Myocyte (in vitro differentiated cells): ENCODE measurements at regions not wholly inside any gene's neighbourhood (a gene's known extent, or its start where the extent isn't known, plus 50 kb on each side); places are given as distances from the start of the nearest gene placed in this dataset.
"Not testable (repeated sequence)": the region's sequence is repeated elsewhere in the genome, so short reads cannot be mapped to it uniquely, and the experiment has no call there.

Experiments used
- DNase-seq: peaks from one replicate; pipeline ENCODE4 v3.0.0-alpha.2; 2012; ENCODE audit warnings: low read depth

GRCh38 chr5:90071066-90071465 lies 338.5 kb downstream of the CETN3 start:
- no peak for DNase-seq

- no peak for DNase-seq
Measured at GRCh38 chr5:90066920-90067319, 342.6 kb downstream of the CETN3 start.

DNA sequence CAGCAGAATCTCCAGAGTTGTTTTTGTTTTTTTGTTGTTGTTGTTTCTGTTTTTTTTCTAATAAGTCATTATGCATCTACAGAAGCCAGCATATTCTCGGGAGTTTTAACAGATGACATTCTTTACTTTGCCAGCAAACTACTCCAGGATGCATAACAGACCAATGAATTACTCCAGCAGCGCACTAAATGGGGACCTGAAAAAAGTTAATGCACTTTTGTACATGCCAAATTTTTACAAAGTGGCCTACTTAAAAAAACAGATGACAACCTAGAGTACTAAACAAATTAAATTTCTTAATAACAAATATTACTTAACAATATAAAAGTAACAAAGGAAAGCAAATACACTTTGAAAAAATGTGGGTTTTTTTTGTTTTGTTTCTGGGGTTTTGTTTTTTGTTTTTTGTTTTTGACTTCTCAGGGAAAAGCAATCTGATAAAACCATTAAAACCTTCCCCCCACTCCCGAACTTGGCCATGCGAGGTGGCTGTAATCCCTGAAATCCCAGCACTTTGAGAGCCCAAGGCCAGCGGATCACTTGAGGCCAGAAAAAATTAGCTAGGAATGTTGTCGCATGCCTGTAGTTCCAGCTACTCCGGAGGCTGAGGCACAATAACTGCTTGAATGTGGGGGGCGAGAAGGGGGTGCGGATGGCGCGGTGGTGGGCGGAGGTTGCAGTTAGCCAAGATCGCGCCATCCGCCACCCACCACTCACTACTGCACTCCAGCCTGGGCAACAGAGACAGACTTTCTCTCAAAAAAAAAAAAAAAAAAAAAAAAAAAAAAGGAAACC lies 352.4 kb downstream of the CETN3 start:
- DNase-seq = peak; percentile 3

DNA sequence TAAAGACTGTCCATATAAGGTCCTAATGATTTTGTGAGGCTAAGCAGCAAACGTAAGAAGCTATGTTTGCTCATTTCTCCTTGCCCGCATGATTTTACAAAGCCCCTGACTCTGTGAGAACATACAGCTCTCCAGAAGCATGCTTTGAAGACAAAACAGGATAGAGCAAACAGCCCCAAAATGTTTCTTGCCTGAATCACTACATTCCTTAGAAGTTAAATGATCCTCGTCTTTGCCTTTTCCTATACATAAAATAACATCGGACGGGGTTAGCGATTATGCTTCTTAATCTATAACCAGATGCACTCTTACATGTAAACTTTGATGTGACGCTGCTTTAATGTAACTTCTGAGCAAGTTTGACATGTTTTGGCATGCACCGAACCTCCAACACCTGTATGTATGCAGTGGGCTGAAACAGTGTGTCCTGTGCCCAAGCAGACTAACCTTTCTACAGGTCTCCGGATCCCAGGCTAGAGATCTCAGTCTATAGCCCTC lies 353.7 kb downstream of the CETN3 start:
- peak; percentile 18 for DNase-seq

DNA sequence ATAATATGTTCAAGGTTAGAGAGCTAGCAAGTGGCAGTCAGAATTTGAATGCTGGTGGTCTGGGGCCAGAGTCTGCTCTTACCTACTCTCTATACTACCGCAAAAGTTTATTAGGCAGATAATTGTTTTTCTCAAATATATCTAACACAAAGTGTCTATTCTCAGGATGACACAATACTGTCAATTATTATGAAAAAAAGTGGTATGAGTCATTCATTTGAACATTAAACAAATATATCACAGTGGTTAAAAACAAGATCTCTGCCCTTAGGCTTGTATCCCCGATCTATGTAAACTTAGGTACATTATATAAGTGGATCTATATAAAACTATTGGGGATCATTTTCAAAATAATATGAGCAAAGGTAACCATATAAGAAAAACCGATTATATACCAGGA lies 354.9 kb downstream of the CETN3 start:
- no peak for DNase-seq

DNA sequence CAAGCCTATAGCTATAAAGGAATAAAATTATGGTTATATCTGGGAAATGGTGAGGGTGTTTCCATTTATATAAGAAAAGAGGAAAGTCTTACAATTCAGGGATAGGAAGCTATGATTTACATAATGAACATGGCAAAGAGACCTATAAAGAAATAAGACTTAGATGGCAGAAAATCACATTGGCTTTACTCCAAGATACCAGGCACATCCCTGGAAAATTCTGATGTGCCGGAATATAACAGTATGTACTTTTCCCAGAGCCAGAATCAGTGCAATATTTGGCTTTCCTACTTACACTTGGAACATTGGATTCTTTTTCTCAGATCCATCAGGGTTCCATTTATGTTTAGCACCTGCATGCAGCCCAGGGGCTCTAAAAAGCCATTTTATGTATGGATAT lies 357.8 kb downstream of the CETN3 start:
- DNase-seq = no peak

- DNase-seq = peak; percentile 0
Measured at GRCh38 chr5:90050103-90050502, 359.5 kb downstream of the CETN3 start.

- DNase-seq = no peak
Measured at GRCh38 chr5:90047113-90047512, 362.4 kb downstream of the CETN3 start.

DNA sequence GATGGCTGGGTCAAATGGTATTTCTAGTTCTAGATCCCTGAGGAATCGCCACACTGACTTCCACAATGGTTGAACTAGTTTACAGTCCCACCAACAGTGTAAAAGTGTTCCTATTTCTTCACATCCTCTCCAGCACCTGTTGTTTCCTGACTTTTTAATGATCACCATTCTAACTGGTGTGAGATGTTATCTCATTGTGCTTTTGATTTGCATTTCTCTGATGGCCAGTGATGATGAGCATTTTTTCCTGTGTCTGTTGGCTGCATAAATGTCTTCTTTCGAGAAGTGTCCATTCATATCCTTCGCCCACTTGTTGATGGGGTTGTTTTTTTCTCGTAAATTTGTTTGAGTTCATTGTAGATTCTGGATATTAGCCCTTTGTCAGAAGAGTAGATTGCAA lies 369.5 kb downstream of the CETN3 start:
- not testable (repeated sequence) for DNase-seq

- peak; percentile 96 for DNase-seq
Measured at GRCh38 chr5:90037646-90038045, 371.9 kb downstream of the CETN3 start.

DNA sequence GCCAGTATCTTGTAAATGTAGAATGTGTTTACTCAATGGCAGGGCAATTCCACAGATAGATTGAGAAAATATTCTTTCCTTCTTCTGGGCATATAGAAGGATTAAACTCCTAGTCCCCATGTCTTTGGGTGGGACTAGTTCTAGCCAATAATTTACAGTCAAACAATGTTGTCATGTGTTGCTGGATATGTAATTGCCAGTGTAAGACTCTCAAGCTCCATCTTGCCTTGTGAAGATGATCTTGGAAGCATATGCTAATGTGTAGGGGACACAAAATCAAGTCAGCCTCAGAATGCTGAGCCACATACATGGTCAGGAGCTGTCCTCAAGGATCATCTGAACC lies 386.9 kb downstream of the CETN3 start:
- DNase-seq = peak; percentile 27

DNA sequence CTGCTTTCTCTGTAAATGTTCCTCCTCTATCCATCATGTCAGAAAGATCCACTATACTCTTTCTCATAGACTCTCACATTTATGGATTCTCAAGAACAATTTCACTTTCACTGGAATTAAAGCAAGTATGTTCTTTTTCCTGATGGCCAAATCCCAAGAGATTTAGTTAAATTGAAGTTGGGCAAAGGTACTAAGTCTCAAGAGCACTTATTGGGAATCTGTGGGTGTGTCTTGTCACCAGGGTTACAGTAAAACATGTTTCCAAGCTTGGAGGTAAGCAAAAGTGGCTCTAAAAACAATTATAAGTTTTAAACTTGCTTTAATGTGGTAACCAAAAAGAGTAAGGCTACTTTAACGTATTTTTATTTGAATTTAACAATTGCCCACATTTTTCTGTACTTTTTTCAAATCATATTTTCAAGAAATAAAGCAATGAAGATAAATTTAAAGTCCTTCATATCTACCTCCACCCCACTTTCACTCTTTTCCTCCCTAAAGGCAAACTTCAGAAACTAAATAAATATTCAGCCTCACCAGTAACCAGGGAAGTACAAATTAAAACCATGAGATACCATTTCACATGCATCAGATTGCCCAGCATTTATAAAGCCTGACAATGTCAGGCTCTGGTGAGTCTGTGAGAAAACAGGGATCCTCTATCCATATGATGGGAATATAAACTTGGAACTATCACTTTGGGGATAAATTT lies 387.4 kb downstream of the CETN3 start:
- DNase-seq = peak; percentile 51

GRCh38 chr5:90020575-90021538 lies 388.7 kb downstream of the CETN3 start:
- DNase-seq = peak; percentile 81

DNA sequence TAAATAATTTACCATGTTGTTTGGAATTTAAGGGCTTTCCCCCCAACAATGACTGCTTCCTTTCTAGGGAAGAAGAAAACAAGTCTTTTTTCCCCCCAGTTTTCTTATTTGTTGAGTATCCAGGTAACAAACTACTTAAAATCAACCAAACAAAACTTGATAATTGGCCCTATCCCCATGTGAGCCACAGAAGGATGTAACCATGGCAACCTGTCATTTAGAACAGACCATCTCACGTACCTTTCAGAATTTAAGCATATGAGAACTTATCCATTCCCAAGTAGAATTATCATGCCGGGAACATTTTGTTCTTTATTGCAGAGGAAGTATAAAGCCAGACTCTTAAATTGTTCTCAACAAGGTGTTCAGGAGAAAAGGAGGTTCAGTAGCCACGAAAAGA lies 392.3 kb downstream of the CETN3 start:
- DNase-seq = no peak

DNA sequence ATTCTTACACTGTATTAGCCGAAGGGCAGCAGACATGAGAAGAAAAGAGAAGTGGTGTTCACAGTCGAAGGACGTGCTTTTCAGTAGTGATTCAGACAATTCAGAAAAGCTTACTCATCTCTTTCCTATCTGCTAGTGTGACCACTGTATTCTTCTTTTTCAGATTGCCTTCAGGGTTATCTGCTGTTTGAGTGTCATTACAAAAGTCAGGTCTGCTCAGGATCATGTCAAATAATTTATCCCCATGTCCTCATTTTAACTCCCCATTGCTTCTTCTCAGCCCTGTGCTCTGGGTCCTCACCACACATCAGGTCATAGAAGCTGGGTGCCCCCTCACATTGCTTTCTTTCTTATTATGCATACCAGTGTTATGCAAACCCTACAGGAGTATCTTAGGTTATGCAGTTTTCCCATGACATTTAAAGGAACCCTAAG lies 394.0 kb downstream of the CETN3 start:
- DNase-seq = peak; percentile 53

- DNase-seq = no peak
Measured at GRCh38 chr5:90014420-90014819, 395.1 kb downstream of the CETN3 start.

GRCh38 chr5:90000351-90000750 lies 409.2 kb downstream of the CETN3 start:
- no peak for DNase-seq

GRCh38 chr5:89998519-89999305 lies 410.8 kb downstream of the CETN3 start:
- DNase-seq = no peak

DNA sequence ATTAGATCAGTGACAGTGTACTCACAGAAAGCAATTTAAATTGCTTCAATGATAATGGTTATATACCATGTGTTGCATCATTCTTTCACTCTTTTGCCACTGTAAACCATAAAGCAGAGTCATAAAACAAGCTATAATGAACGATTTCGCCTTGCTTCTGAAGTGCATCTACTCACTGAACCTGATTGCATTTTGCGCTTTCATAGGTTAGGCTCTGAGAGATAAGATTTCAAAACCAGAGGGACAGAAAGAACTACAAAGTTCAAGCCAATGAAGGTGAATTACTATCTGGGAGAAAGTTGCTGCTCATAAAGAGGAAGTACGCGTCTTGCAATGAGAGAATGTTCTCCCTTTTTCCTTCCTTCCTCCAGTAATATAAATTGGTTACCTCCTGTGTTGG lies 412.7 kb downstream of the CETN3 start:
- DNase-seq = no peak

- DNase-seq = no peak
Measured at GRCh38 chr5:89996335-89996734, 413.2 kb downstream of the CETN3 start.

GRCh38 chr5:89994266-89994665 lies 415.3 kb downstream of the CETN3 start:
- no peak for DNase-seq
